Ureter (tissue), 1 donor: ENCODE measurements at regions not wholly inside any gene's neighbourhood (a gene's known extent, or its start where the extent isn't known, plus 50 kb on each side); places are given as distances from the start of the nearest gene placed in this dataset.
"Not testable (repeated sequence)": the region's sequence is repeated elsewhere in the genome, so short reads cannot be mapped to it uniquely, and the experiment has no call there.

Experiments
- DNase-seq: peaks from one replicate; pipeline ENCODE4 v3.0.0-alpha.2; 2020; ENCODE audit warnings: low spot score
- donor health status: DM: yes; HTN: yes; CAD: no.

DNA sequence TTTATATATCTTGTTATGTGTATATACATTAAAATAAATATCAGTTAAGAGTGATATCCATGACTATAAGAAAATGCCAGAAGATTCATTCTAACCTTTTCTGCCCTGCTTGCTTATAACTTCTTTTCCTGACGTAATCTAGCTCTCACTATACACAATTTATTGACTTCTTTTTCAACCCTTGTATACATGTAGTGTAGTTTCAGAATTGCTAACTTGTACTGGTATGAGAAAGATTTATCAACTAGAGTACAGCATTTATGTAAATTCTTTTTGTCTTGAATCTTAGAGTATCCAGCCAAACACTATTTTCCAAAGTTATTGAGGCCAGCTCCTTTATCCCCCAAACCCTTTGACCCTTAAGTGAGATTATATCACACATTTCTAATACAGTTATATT lies 798.0 kb upstream of the RAB6C start:
- no peak for DNase-seq

GRCh38 chr2:129181963-129182362 lies 797.5 kb upstream of the RAB6C start:
- DNase-seq: no peak

- DNase-seq: no peak
These were observed 792.1 kb upstream of the RAB6C start for GRCh38 chr2:129187343-129187742.

DNA sequence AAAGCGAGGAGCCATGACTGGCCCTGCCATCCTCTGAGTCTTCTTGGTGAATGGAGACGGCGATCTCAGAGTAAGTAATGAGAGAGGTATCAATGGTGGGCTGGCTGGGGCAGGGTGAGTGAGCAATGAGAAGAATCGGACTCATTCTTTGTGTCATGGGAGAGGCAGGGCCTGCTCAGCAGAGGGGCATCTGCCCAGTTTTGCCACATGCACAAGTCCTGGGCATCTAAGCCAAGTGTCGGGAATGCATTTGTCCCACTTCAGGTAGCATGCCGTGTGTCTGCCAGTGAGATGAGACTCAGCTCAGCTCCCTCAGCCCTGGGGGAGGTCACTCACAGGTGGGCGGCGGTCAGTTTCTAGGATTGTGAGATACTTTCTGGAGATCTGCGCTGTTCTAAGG lies 791.0 kb upstream of the RAB6C start:
- no peak for DNase-seq

- DNase-seq: no peak
These were observed 789.7 kb upstream of the RAB6C start for GRCh38 chr2:129189617-129190319.

DNA sequence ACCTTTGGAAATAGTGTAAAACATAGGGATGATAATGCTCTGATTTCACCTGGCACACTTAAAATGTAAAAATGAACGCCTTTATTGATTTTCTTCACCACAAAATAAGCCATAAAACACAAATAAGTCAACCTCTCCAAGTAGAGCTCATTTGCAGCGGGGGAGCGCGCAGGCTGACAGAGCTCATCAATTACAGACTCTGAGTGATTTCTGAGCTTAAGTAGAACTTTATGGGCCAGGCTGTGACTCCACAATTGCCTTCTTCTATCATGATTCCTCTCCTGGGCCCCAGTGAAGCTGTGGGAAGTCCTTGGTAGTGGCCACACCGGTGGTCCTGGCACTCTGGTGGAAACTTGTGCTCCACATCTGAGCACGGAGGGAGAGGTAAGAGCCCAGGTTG lies 789.0 kb upstream of the RAB6C start:
- DNase-seq: no peak

DNA sequence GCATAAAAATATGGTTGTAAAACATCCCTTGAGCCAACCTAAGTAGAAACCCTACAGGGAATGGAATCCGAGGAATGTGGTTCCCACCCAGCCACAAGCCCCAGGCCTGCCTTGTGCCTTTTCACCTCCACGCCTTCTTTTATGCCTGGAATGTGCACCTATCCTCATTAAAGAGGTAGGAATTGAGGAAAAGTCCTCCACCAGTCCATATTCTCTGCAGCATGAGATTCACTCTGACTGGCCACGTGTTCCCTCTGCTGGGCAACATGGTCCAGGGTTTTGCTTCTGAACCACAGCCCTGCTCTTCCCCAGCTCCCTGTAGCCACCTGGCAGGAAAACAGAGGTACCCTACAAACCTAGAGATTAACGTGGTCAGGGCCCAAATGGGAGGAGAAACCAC lies 787.9 kb upstream of the RAB6C start:
- no peak for DNase-seq

DNA sequence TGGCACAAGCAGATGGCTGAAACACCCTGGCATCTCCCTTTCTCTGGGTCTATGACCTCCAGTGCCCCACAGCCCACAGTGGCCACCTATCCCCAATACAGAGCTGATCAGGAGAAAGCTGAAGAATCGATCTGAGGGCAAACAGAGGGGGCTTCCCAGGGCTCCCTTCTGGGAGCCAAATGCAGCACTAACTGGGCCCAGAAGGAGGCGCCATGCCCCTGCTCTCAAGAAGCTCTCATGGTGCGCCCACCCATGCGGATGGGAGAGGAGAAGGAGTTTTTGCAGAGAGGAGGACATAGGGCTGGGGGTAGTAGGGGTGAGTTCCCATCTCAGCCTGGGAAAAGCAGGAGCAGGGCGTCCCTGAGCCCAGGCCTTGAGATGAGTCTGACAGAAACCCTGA lies 787.3 kb upstream of the RAB6C start:
- no peak for DNase-seq

GRCh38 chr2:129192841-129193253 lies 786.6 kb upstream of the RAB6C start:
- no peak for DNase-seq

DNA sequence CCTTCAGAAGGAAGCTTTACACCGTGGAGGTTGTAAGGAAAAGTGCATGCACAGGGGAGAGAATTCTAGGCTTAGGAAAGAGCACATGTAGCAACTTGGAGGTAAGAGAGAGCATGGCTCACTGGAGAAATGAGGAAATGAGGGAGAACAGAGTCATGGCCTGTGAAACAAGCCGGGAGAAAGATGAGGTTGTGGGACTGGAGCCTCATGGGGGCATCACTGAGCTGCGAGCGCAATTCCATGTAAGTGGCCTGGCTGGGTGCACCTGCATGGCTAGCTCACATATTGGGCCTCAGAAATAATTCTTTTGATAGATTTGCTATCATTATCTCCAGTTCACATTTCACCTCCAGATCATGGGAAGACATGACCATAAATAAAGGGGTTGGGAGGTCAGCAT lies 785.5 kb upstream of the RAB6C start:
- DNase-seq: no peak

DNA sequence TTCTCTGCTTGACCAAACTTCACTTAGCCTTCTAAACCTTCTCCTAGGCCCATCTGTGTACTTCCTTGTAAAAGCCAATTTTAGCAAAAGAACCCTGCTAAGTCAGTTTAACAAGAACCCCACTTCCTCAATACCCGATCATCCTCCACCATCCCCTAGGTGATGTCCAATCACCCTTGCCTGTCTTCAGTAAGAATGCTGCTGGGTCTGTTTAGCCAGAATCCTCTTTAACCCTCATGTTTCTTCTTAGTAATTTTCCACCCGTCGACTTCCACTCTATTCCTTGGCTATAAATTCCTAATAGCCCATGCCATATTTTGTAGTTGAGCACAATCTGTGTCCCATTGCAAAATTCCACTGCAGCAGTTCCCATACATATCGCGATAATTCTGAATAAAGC lies 780.0 kb upstream of the RAB6C start:
- no peak for DNase-seq

DNA sequence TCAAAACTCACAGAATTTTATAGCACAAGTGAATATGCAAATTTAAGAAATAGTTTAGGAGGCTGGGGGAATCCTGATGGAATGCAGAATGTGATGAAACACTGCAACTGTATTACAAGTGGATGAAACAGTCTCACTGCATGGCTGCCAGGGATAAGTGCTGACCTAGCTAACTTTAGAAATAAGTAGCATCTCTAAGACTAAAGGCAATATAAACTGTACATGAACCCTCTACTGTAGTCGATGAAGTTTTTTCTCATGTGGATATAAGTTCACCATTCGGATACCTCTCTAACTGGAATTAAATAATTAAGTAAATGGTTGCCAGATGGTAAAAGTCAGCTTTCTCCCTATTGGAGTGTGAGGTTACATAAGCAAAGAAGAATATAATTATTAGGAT lies 777.8 kb upstream of the RAB6C start:
- DNase-seq: no peak

DNA sequence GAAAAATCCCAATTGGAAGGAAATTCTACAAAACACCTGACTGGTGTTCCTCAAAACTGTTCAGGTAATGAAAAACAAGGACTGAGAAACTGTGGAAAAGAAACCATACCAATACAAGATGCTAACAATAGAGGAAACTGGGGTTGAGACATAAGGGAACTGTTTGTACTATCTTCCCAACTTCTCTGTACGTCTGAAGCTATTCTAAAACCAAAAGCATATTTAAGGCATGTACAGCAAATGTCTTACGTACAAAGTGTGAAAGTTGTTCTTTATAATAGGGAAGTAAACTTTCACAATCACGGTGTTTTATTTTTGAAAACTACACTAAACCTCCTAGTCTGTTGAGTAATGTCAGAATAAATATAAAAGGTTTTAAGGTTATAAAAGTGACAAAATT lies 776.1 kb upstream of the RAB6C start:
- no peak for DNase-seq

DNA sequence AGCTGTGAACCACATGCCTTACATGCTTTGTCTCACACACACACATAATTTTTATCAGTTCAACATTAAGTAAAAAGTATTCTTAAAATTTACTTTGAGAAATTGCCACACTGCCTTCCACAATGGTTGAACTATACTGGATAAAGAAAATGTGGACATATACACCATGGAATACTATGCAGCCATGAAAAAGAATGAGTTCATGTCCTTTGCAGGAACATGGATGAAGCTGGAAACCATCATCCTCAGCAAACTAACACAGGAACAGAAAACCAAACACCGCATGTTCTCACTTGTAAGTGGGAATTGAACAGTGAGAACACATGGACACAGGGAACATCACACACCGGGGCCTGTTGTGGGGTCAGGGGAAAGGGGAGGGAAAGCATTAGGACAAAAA lies 774.9 kb upstream of the RAB6C start:
- DNase-seq: not testable (repeated sequence)

DNA sequence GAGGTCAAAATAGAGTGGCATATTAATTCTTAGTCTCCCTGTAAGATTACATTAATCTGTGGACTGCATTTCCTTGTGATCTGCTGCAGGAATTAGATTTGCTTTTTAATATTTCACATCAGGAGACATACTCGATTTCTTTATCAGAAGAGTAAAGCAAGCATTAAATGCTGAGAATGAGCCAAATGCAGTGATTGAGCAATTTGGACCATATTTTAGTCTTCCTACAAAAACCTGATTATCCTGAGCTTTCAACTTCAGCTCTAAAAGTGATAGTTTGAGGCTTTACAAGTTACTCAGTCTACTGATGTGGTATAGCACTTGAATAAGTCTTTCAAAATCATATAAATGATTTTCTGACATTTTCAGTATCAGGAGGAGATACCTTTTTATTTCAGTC lies 774.3 kb upstream of the RAB6C start:
- no peak for DNase-seq

- DNase-seq: no peak
These were observed 773.7 kb upstream of the RAB6C start for GRCh38 chr2:129205766-129206165.

- no peak for DNase-seq
These were observed 767.0 kb upstream of the RAB6C start for GRCh38 chr2:129212299-129212958.

DNA sequence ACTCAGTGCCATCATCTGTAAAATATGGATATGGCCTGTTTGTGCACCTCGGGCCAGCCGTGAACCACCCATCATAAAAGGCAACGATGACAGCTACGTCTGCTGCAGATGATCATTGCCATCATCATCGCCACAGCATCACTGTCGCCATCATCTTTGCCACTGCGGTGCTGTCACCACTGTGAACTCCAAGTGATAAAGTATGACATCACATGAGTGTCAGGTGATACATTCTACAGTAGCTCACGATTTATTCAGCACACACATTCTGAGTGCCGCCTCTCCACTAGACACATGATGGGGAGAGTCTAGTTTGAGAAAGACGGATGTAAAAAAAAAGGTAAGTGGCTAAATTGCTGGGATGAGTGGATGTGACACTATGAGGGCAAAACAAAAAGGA lies 755.4 kb upstream of the RAB6C start:
- DNase-seq: no peak

GRCh38 chr2:129224486-129224885 lies 755.0 kb upstream of the RAB6C start:
- DNase-seq: no peak

DNA sequence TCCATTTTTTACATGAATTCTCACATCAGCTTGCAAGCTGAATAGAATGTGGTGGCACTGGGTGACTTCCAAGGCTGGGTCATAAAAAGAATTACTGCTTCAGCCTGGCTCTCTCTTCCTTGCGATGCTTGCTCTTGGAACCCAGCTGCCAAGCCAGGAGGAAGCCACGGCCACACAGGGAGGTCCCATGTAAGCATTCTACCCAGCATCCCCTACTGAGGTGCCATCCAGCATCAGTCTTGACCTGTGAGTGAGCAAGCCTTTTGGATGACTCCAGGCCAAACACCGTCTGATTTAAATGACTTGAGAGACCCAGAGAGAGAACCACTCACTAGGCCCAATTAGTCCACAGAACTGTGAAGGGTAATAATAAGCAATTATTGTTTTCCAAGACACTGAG lies 750.3 kb upstream of the RAB6C start:
- no peak for DNase-seq

GRCh38 chr2:129229830-129230441 lies 749.5 kb upstream of the RAB6C start:
- DNase-seq: no peak

- no peak for DNase-seq
These were observed 747.5 kb upstream of the RAB6C start for GRCh38 chr2:129231924-129232323.

DNA sequence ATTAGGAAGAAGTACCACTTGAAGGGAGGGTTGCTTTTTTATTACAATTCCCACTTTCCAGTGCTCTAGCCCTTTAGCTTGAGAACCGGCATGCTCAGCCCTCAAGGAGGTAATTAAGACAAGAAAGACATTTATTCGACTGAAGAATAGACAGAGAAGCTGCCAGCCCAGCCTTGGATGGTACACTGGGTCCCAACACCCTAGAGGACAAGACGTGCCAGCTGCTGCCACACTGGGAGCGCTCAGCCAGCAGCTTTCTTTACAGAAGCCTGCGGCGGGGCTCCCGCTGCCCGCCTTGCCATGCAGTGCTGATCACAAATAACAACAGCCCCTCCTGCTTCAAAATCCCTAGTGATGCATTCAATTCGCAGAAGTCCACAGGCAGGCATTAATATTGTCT lies 746.3 kb upstream of the RAB6C start:
- no peak for DNase-seq
